Trophoblast cell (in vitro differentiated cells and primary cell): ENCODE measurements at regions not wholly inside any gene's neighbourhood (a gene's known extent, or its start where the extent isn't known, plus 50 kb on each side); places are given as distances from the start of the nearest gene placed in this dataset.

Source experiments
- DNase-seq, 2 donors: peaks; one replicate each; pipeline ENCODE4 v3.0.0-alpha.2; 2016
- H2AFZ ChIP-seq: 2 replicates; pipeline ENCODE4 v1.6.1; 2013; ENCODE audit warnings: low read length, moderate library complexity, mild to moderate bottlenecking; ENCODE audit not compliant: insufficient read depth, poor library complexity
- H2AK5ac ChIP-seq: 2 replicates; pipeline ENCODE4 v1.6.1; 2013; ENCODE audit warnings: mild to moderate bottlenecking, low read length
- H2BK120ac ChIP-seq: 2 replicates; pipeline ENCODE4 v1.6.1; 2013; ENCODE audit warnings: low read length, mild to moderate bottlenecking, moderate library complexity; ENCODE audit not compliant: insufficient read depth, poor library complexity
- H2BK12ac ChIP-seq: 2 replicates; pipeline ENCODE4 v1.6.1; 2013; ENCODE audit warnings: mild to moderate bottlenecking, low read length, moderate library complexity
- H2BK5ac ChIP-seq: 2 replicates; pipeline ENCODE4 v1.6.1; 2013; ENCODE audit warnings: low read length, low read depth, moderate library complexity, mild to moderate bottlenecking; ENCODE audit not compliant: poor library complexity
- H3K14ac ChIP-seq: 2 replicates; pipeline ENCODE4 v1.6.1; 2013; ENCODE audit warnings: mild to moderate bottlenecking, low read length
- H3K18ac ChIP-seq: 2 replicates; pipeline ENCODE4 v1.6.1; 2013; ENCODE audit warnings: mild to moderate bottlenecking, low read length
- H3K23ac ChIP-seq: 2 replicates; pipeline ENCODE4 v1.6.1; 2013; ENCODE audit warnings: low read length
- H3K27ac ChIP-seq: 2 replicates; pipeline ENCODE4 v1.5.1; 2013; ENCODE audit warnings: low read depth, mild to moderate bottlenecking, inconsistent platforms, low read length, moderate library complexity
- H3K27me3 ChIP-seq: 2 replicates; pipeline ENCODE4 v1.6.1; 2013; ENCODE audit warnings: inconsistent platforms, mild to moderate bottlenecking, low read length, moderate library complexity; ENCODE audit not compliant: insufficient read depth
- H3K36me3 ChIP-seq, 2 experiments: 1 replicate in 1 of 2; 2 replicates in 1 of 2; pipeline ENCODE4 v1.6.1; 2013; ENCODE audit warnings: low read length in 2 of 2, mild to moderate bottlenecking in 2 of 2, moderate library complexity in 1 of 2; ENCODE audit not compliant: insufficient read depth in 2 of 2, control insufficient read depth in 1 of 2
- H3K4ac ChIP-seq: 2 replicates; pipeline ENCODE4 v1.6.1; 2013; ENCODE audit warnings: low read depth, mild to moderate bottlenecking, low read length, moderate library complexity
- H3K4me1 ChIP-seq, 2 experiments: 1 replicate in 1 of 2; 2 replicates in 1 of 2; pipeline ENCODE4 v1.6.1; 2013; ENCODE audit warnings: low read length in 2 of 2, mild to moderate bottlenecking in 2 of 2, moderate library complexity in 1 of 2; ENCODE audit not compliant: insufficient read depth in 2 of 2, control insufficient read depth in 1 of 2
- H3K4me2 ChIP-seq: 2 replicates; pipeline ENCODE4 v1.6.1; 2013; ENCODE audit warnings: inconsistent platforms, mild to moderate bottlenecking, low read length, moderate library complexity
- H3K4me3 ChIP-seq: 2 replicates; pipeline ENCODE4 v1.5.1; 2013; ENCODE audit warnings: mild to moderate bottlenecking, low read depth, low read length, inconsistent platforms
- H3K79me1 ChIP-seq: one replicate; pipeline ENCODE4 v1.6.1; 2013; ENCODE audit warnings: low read length
- H3K79me2 ChIP-seq: 2 replicates; pipeline ENCODE4 v1.6.1; 2013; ENCODE audit warnings: low read length, mild to moderate bottlenecking; ENCODE audit not compliant: control insufficient read depth, insufficient read depth, poor library complexity
- H3K9ac ChIP-seq: 2 replicates; pipeline ENCODE4 v1.6.1; 2013; ENCODE audit warnings: mild to moderate bottlenecking, low read length
- H3K9me3 ChIP-seq: 2 replicates; pipeline ENCODE4 v1.6.1; 2013; ENCODE audit warnings: low read depth, mild to moderate bottlenecking, control low read depth, inconsistent platforms, low read length; ENCODE audit not compliant: insufficient read depth
- H4K12ac ChIP-seq: 2 replicates; pipeline ENCODE4 v1.6.1; 2013; ENCODE audit warnings: low read depth, mild to moderate bottlenecking, low read length, moderate library complexity
- H4K8ac ChIP-seq: 2 replicates; pipeline ENCODE4 v1.6.1; 2013; ENCODE audit warnings: low read depth, mild to moderate bottlenecking, low read length, moderate library complexity
- H4K91ac ChIP-seq: one replicate; pipeline ENCODE4 v1.6.1; 2013; ENCODE audit warnings: low read depth, mild to moderate bottlenecking, low read length, moderate library complexity
- WGBS: extraction: QIAGEN DNeasy Blood & Tissue Kit; methylation state at CpG from one replicate; pipeline ENCODE4 v1.1.7; 2013; ENCODE audit warnings: missing lambda C conversion rate; ENCODE audit not compliant: insufficient read length, insufficient coverage; ENCODE audit errors: extremely low coverage; 5-methylcytosine and 5-hydroxymethylcytosine counted together

DNA sequence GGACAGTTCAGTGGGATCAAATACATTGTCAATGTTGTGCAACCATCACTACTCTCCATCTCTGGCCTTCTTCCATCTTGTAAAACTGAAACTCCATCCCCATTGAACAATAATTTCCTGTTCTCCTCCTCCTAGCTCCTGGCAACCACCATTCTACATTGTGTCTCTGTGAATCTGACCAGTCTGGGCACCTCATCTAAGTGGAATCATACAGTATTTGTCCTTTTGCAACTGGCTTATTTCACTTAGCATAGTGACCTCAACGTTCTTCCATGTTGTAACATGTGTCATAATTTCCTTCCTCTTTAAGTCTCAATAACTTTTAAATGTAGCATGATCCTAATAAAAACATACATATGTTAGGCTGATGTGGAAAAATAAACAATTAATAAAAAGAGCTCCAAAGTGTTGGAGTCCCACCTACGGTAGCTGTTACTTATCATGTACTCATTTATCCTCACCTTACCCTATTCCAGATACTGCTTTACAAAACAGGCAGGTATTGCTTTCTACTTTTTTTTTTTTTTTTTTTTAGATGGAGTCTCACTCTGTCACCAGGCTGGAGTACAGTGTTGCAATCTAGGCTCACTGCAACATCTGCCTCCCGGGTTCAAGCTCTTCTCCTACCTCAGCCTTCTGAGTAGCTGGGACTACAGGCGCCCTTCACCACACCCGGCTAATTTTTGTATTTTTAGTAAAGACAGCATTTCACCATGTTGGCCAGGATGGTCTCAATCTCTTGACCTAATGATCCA is 91.9 kb downstream of the TNFAIP3 start:
- no peaks in the 10 kb centered on the region for H3K79me2 ChIP-seq
- no peaks in the 10 kb centered on the region for H3K4me1 ChIP-seq
- WGBS = no CpG with 5 or more reads among the region's 5 CpGs
- H3K4me2 ChIP-seq = no peak overlapping the region
- H4K8ac ChIP-seq = no peak overlapping the region
- no peaks in the 10 kb centered on the region for H3K27me3 ChIP-seq
- H2BK5ac ChIP-seq = no peak overlapping the region
- peaks cover 2% of the 10 kb centered on the region for H3K9me3 ChIP-seq
- no peaks in the 10 kb centered on the region for H3K36me3 ChIP-seq
- H3K9ac ChIP-seq = no peak overlapping the region
- no peak overlapping the region for H4K12ac ChIP-seq
- no peak overlapping the region for H3K23ac ChIP-seq
- no peak overlapping the region for H2AK5ac ChIP-seq
- H3K27ac ChIP-seq = no peak overlapping the region
- H2AFZ ChIP-seq = no peak overlapping the region
- no peak overlapping the region for H2BK120ac ChIP-seq
- no peak overlapping the region for H3K4me3 ChIP-seq
- H3K18ac ChIP-seq = no peak overlapping the region
- no peak overlapping the region for H2BK12ac ChIP-seq
- H3K4ac ChIP-seq = no peak overlapping the region
- H3K79me1 ChIP-seq = no peaks in the 10 kb centered on the region
- DNase-seq = peak in 1 of 2 donors; percentile 9
- H4K91ac ChIP-seq = no peak overlapping the region
- H3K14ac ChIP-seq = no peak overlapping the region

DNA sequence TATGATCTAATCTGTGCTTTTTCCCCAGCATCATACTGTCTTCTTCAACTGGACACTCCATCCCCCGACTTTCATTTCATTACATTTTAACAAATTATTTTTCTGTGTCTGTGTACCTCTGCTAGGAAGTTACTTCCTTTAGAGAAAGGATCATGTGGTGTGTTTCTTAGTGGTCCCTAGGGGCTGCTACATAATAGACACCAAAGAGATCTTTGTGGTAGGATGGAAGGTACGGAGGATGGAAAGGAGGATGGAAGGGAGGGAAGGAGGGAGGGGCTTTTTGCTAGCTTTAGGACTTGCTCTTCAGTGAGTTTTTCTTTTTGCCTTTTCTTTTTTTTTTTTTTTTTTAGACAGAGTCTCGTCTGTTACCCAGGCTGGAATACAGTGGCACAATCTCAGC is 95.7 kb downstream of the TNFAIP3 start:
- WGBS = 100% methylated on average over 1 of the region's 3 CpGs
- H2AK5ac ChIP-seq = no peak overlapping the region
- no peaks in the 10 kb centered on the region for H3K27me3 ChIP-seq
- H3K23ac ChIP-seq = no peak overlapping the region
- H2BK5ac ChIP-seq = no peak overlapping the region
- no peak overlapping the region for H2BK120ac ChIP-seq
- no peak overlapping the region for H2AFZ ChIP-seq
- no peak overlapping the region for H3K9ac ChIP-seq
- no peak overlapping the region for H4K91ac ChIP-seq
- H3K4me3 ChIP-seq = no peak overlapping the region
- no peak overlapping the region for H4K8ac ChIP-seq
- no peak overlapping the region for H2BK12ac ChIP-seq
- no peaks in the 10 kb centered on the region for H3K36me3 ChIP-seq
- H3K27ac ChIP-seq = no peak overlapping the region
- H3K9me3 ChIP-seq = no peaks in the 10 kb centered on the region
- peaks cover under 1% of the 10 kb centered on the region for H3K79me1 ChIP-seq
- H4K12ac ChIP-seq = no peak overlapping the region
- H3K4me1 ChIP-seq = peaks cover under 1% of the 10 kb centered on the region in 2 experiments
- H3K14ac ChIP-seq = no peak overlapping the region
- H3K18ac ChIP-seq = no peak overlapping the region
- no peak overlapping the region for H3K4ac ChIP-seq
- no peaks in the 10 kb centered on the region for H3K79me2 ChIP-seq
- no peak for DNase-seq
- no peak overlapping the region for H3K4me2 ChIP-seq

DNA sequence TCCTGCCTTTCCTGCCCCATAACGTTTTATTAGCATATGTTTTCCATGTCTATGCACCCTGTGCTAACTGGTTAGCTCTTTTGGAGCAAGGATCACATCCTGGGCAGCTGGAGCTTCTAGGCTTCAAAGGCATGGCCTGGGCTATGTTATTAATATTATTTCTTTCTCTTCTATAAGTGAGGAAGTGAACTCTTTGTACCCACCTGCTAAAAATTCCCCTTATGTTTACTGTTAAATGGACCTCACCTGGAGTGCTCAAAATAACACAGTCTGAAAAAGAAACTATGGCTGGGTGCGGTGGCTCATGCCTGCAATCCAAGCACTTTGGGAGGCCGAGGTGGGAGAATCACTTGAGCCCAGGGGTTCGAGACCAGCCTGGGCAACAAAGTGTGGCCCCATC is 97.8 kb downstream of the TNFAIP3 start:
- Histone ChIP-seq H2BK5ac (no peak overlapping the region), H3K18ac (no peak overlapping the region), H3K79me1 (peaks cover 13% of the 10 kb centered on the region), H4K91ac (no peak overlapping the region), H3K4me1 (peaks cover 7% of the 10 kb centered on the region in 2 experiments), H4K12ac (no peak overlapping the region), H3K4me2 (no peak overlapping the region), H3K23ac (no peak overlapping the region), H2BK120ac (no peak overlapping the region), H3K36me3 (no peaks in the 10 kb centered on the region), H2BK12ac (no peak overlapping the region), H2AK5ac (no peak overlapping the region), H3K9ac (no peak overlapping the region), H3K79me2 (no peaks in the 10 kb centered on the region), H3K9me3 (peaks cover 1% of the 10 kb centered on the region), H3K14ac (no peak overlapping the region), H3K4me3 (no peak overlapping the region), H2AFZ (no peak overlapping the region), H4K8ac (no peak overlapping the region), H3K4ac (no peak overlapping the region), H3K27ac (no peak overlapping the region), H3K27me3 (no peaks in the 10 kb centered on the region)
- DNase-seq = no peak
- no CpG with 5 or more reads among the region's 4 CpGs for WGBS

- H3K18ac ChIP-seq = peak overlapping the region; percentile 20
- no peaks in the 10 kb centered on the region for H3K79me2 ChIP-seq
- no peak overlapping the region for H3K23ac ChIP-seq
- DNase-seq = no peak
- H3K4ac ChIP-seq = peak overlapping the region; percentile 2
- H3K36me3 ChIP-seq = no peaks in the 10 kb centered on the region
- H2BK120ac ChIP-seq = peak overlapping the region; percentile 70
- H3K4me2 ChIP-seq = no peak overlapping the region
- H3K79me1 ChIP-seq = peaks cover 18% of the 10 kb centered on the region
- no peak overlapping the region for H4K12ac ChIP-seq
- peak overlapping the region; percentile 86 for H4K91ac ChIP-seq
- H3K4me1 ChIP-seq = peaks cover 9 to 10% of the 10 kb centered on the region in 2 experiments
- peaks cover 1% of the 10 kb centered on the region for H3K9me3 ChIP-seq
- H3K9ac ChIP-seq = no peak overlapping the region
- peak overlapping the region; percentile 4 for H2BK5ac ChIP-seq
- H3K4me3 ChIP-seq = no peak overlapping the region
- H2BK12ac ChIP-seq = peak overlapping the region; percentile 39
- WGBS = no CpG with 5 or more reads among the region's 5 CpGs
- no peak overlapping the region for H4K8ac ChIP-seq
- H2AFZ ChIP-seq = no peak overlapping the region
- H3K27ac ChIP-seq = no peak overlapping the region
- peak overlapping the region; percentile 21 for H2AK5ac ChIP-seq
- H3K14ac ChIP-seq = peak overlapping the region; percentile 11
- no peaks in the 10 kb centered on the region for H3K27me3 ChIP-seq
These were observed 100.8 kb downstream of the TNFAIP3 start for GRCh38 chr6:137967689-137968454.
